ENCODE measurements at regions not wholly inside any gene's neighbourhood (a gene's known extent, or its start where the extent isn't known, plus 50 kb on each side); places are given as distances from the start of the nearest gene placed in this dataset.

DNA sequence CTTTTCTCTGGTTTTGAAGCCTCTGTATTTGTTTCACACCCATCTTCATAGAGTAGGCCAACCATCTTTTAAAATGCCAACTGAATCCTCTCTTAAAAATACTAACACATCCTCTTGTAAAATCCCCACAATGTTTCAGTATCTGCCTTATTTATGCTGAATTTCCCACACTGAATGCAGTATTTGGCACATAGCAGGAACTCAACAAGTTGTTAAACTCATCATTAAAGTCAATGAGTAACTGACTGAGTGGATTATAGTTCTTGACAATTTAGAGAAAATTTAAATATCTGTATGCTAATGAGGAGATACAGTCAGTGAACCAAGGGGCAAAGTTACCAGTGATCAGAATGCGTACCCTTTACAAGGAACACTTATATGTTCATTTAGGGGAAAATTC is 505.5 kb upstream of the PCDH9 start:
- no peaks in the 10 kb centered on the region for H3K79me2 ChIP-seq (ENCODE audit: control insufficient read depth, insufficient read depth, low read length)
- H3K36me3 ChIP-seq (ENCODE audit: control insufficient read depth in 2 of 2, extremely low read depth in 1 of 2, insufficient read depth in 2 of 2, low read length in 2 of 2) = no peaks in the 10 kb centered on the region
- dilution Hi-C loops (cut with MboI; ENCODE audit: extremely low pct_ligation_motif_present, low sequenced_read_pairs) = no loop called here
- TF ChIP-seq EZH2 (IDR thresholded peaks at IDR 0.05; ENCODE audit: low read length) = no peak
- TF ChIP-seq, protein P1, sequence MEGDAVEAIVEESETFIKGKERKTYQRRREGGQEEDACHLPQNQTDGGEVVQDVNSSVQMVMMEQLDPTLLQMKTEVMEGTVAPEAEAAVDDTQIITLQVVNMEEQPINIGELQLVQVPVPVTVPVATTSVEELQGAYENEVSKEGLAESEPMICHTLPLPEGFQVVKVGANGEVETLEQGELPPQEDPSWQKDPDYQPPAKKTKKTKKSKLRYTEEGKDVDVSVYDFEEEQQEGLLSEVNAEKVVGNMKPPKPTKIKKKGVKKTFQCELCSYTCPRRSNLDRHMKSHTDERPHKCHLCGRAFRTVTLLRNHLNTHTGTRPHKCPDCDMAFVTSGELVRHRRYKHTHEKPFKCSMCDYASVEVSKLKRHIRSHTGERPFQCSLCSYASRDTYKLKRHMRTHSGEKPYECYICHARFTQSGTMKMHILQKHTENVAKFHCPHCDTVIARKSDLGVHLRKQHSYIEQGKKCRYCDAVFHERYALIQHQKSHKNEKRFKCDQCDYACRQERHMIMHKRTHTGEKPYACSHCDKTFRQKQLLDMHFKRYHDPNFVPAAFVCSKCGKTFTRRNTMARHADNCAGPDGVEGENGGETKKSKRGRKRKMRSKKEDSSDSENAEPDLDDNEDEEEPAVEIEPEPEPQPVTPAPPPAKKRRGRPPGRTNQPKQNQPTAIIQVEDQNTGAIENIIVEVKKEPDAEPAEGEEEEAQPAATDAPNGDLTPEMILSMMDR (optimal IDR thresholded peaks at IDR 0.05 in 1 of 3, IDR thresholded peaks at IDR 0.05 in 1 of 3, conservative IDR thresholded peaks at IDR 0.05 in 1 of 3; ENCODE audit: extremely low read depth in 1 of 3, insufficient read depth in 2 of 3, low read length in 3 of 3) = no peak
- no peaks in the 10 kb centered on the region for H3K9me1 ChIP-seq (ENCODE audit: control insufficient read depth, extremely low read depth, insufficient read depth, low read length)
- no peak overlapping the region for H3K9ac ChIP-seq (ENCODE audit: control insufficient read depth, extremely low read depth, insufficient read depth, low read length)
- DNase-seq (ENCODE audit: low read depth, low spot score) (no peak), FAIRE-seq (no peak)
- H4K20me1 ChIP-seq (ENCODE audit: control insufficient read depth, extremely low read depth, insufficient read depth, low read length) = no peaks in the 10 kb centered on the region
- no peak overlapping the region for H3K27ac ChIP-seq (ENCODE audit: control insufficient read depth, insufficient read depth, low read length)
- H2AFZ ChIP-seq (ENCODE audit: control insufficient read depth, low read length) = no peak overlapping the region
- H3K4me3 ChIP-seq (ENCODE audit: control insufficient read depth in 2 of 3, extremely low read depth in 1 of 3, insufficient read depth in 2 of 3, low read depth in 1 of 3, low read length in 3 of 3) = no peak overlapping the region
- H3K27me3 ChIP-seq (ENCODE audit: control insufficient read depth, extremely low read depth, insufficient read depth, low read length) = no peaks in the 10 kb centered on the region
- no peaks in the 10 kb centered on the region for H3K9me3 ChIP-seq (ENCODE audit: control insufficient read depth, low read depth, low read length)
- H3K4me1 ChIP-seq (ENCODE audit: control insufficient read depth, extremely low read depth, insufficient read depth, low read length) = no peaks in the 10 kb centered on the region
- no peak overlapping the region for H3K4me2 ChIP-seq (ENCODE audit: control insufficient read depth, extremely low read depth, insufficient read depth, low read depth, low read length)

DNA sequence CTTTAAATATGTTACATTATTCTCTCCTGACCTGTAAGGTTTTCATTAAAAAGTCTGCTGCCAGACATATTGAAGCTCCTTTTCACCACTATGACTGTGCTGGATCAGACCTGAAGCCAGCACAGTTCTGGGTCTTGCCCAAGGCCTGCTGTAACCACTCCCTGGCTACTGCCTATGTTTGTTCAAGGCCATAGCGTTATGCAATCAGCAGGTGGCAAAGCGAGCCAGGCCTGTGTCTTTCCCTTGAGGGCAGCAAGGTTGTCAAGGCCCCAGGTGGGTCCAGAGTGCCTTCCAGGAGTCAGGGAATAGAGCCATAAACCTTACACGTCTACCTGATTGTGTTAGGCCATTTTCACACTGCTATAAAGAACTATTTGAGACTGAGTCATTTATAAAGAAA is 496.8 kb upstream of the PCDH9 start:
- Histone ChIP-seq H3K27me3 (ENCODE audit: control insufficient read depth, extremely low read depth, insufficient read depth, low read length) (no peaks in the 10 kb centered on the region), H3K36me3 (ENCODE audit: control insufficient read depth in 2 of 2, extremely low read depth in 1 of 2, insufficient read depth in 2 of 2, low read length in 2 of 2) (no peaks in the 10 kb centered on the region), H3K4me1 (ENCODE audit: control insufficient read depth, extremely low read depth, insufficient read depth, low read length) (no peaks in the 10 kb centered on the region), H3K27ac (ENCODE audit: control insufficient read depth, insufficient read depth, low read length) (no peak overlapping the region), H3K4me3 (ENCODE audit: control insufficient read depth in 2 of 3, extremely low read depth in 1 of 3, insufficient read depth in 2 of 3, low read depth in 1 of 3, low read length in 3 of 3) (no peak overlapping the region), H3K9me3 (ENCODE audit: control insufficient read depth, low read depth, low read length) (peaks cover 2% of the 10 kb centered on the region), H4K20me1 (ENCODE audit: control insufficient read depth, extremely low read depth, insufficient read depth, low read length) (no peaks in the 10 kb centered on the region), H2AFZ (ENCODE audit: control insufficient read depth, low read length) (no peak overlapping the region), H3K9ac (ENCODE audit: control insufficient read depth, extremely low read depth, insufficient read depth, low read length) (no peak overlapping the region), H3K9me1 (ENCODE audit: control insufficient read depth, extremely low read depth, insufficient read depth, low read length) (no peaks in the 10 kb centered on the region), H3K4me2 (ENCODE audit: control insufficient read depth, extremely low read depth, insufficient read depth, low read depth, low read length) (no peak overlapping the region), H3K79me2 (ENCODE audit: control insufficient read depth, insufficient read depth, low read length) (no peaks in the 10 kb centered on the region)
- dilution Hi-C loops (cut with MboI; ENCODE audit: extremely low pct_ligation_motif_present, low sequenced_read_pairs) = no loop called here
- TF ChIP-seq, protein P1 (optimal IDR thresholded peaks at IDR 0.05 in 1 of 3, IDR thresholded peaks at IDR 0.05 in 1 of 3, conservative IDR thresholded peaks at IDR 0.05 in 1 of 3; ENCODE audit: extremely low read depth in 1 of 3, insufficient read depth in 2 of 3, low read length in 3 of 3) = no peak
- no peak for TF ChIP-seq EZH2 (IDR thresholded peaks at IDR 0.05; ENCODE audit: low read length)
- DNase-seq (ENCODE audit: low read depth, low spot score) (no peak), FAIRE-seq (no peak)

All from keratinocyte (primary cell).